Dendritic cell treated with granulocyte-macrophage colony-stimulating factor and Interleukin-4, amounts not matched to agents 40 ng/mL and 50 ng/mL, for 4 days (primary cell): ENCODE measurements at regions not wholly inside any gene's neighbourhood (a gene's known extent, or its start where the extent isn't known, plus 50 kb on each side); places are given as distances from the start of the nearest gene placed in this dataset.
A peak's percentile ranks its signal among the peaks of the same experiment; 100 is the strongest.

Experiments used
- H3K27ac Mint-ChIP-seq: one replicate; pipeline ENCODE4 v1.8.0; 2022; ENCODE audit warnings: mild to moderate bottlenecking, mixed read lengths
- H3K27me3 Mint-ChIP-seq: one replicate; pipeline ENCODE4 v1.8.0; 2022; ENCODE audit warnings: mild to moderate bottlenecking, mixed read lengths
- H3K36me3 Mint-ChIP-seq: one replicate; pipeline ENCODE4 v1.8.0; 2022; ENCODE audit warnings: low read depth, mixed read lengths
- H3K4me1 Mint-ChIP-seq: one replicate; pipeline ENCODE4 v1.8.0; 2022; ENCODE audit warnings: low read depth, mixed read lengths
- H3K4me3 Mint-ChIP-seq: one replicate; pipeline ENCODE4 v1.8.0; 2022; ENCODE audit warnings: mild to moderate bottlenecking, moderate library complexity, mixed read lengths
- H3K9me3 Mint-ChIP-seq: one replicate; pipeline ENCODE4 v1.8.0; 2022; ENCODE audit warnings: mixed read lengths
- intact Hi-C: fragments of 100-400 bp; cut with micrococcal nuclease; formaldehyde crosslinking; loops from one replicate; pipeline ENCODE4 v1.15.0; 2022

DNA sequence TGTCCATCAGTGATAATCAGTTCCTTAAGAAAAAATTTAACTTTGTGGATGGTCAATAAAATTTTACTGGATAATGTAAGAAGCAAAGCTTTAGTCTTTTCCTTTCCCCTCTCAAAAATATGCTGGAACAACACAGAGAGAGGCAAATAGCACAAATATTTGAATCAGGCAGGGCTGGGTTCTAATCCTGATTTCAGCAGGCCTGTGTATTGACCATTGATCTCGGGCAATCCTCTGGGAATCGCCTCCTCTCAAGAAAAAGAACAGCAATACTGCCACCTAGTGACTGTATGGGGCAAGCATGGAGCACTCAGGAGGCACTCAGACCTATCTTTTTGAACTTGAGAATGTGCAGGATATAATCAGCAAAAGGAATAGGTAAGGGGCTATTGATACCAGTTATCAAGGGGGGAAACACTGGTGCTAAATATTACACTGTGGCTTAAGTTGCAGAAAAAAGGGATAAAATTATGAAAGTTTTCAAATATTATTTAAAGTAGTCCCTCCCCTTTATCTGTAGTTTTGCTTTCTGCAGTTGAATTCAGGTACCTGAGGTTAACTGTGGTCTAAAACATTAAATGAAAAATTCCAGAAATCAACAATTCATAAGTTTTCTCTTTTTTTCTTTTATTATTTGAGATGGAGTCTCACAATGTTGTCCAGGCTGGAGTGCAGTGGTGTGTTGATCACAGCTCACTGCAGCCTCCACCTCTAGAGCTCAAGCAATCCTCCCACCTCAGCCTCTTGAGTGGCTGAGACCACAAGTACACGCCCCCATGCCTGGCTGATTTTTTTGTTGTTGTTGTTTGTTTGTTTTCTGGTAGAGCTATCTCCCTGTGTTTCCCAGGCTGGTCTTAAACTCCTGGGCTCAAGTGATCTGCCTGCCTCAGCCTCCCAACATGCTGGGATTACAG lies 91.8 kb upstream of the NHSL1 start:
- H3K36me3 Mint-ChIP-seq, result peaks cover 5% of the 10 kb centered on the region
- H3K9me3 Mint-ChIP-seq, result no peaks in the 10 kb centered on the region
- intact Hi-C loops, result loop anchor here (5.0 kb wide), 3 partner anchors 81 to 541 kb away; no protein-coding TSS in a partner anchor
- H3K27me3 Mint-ChIP-seq, result peaks cover 16% of the 10 kb centered on the region
- no peak overlapping the region for H3K4me3 Mint-ChIP-seq
- peaks cover 51% of the 10 kb centered on the region for H3K4me1 Mint-ChIP-seq
- H3K27ac Mint-ChIP-seq, result no peak overlapping the region

- peaks cover 51% of the 10 kb centered on the region for H3K4me1 Mint-ChIP-seq
- H3K27me3 Mint-ChIP-seq, result peaks cover 16% of the 10 kb centered on the region
- peak overlapping the region; percentile 72 for H3K4me3 Mint-ChIP-seq
- intact Hi-C loops, result loop anchor here (2.0 to 5.0 kb wide), 4 partner anchors 80 to 540 kb away; no protein-coding TSS in a partner anchor
- H3K9me3 Mint-ChIP-seq, result no peaks in the 10 kb centered on the region
- peaks cover 6% of the 10 kb centered on the region for H3K36me3 Mint-ChIP-seq
- H3K27ac Mint-ChIP-seq, result peak overlapping the region; percentile 91
Measured at GRCh38 chr6:138592749-138593123, 93.4 kb upstream of the NHSL1 start.

GRCh38 chr6:138593124-138593877 lies 94.0 kb upstream of the NHSL1 start:
- Mint-ChIP-seq H3K4me3 (peak overlapping the region; percentile 72), H3K4me1 (peaks cover 51% of the 10 kb centered on the region), H3K27ac (peak overlapping the region; percentile 91), H3K36me3 (peaks cover 6% of the 10 kb centered on the region), H3K27me3 (peaks cover 16% of the 10 kb centered on the region), H3K9me3 (no peaks in the 10 kb centered on the region)
- intact Hi-C loops, result loop anchor here (2.0 to 5.0 kb wide), 4 partner anchors 79 to 539 kb away; no protein-coding TSS in a partner anchor

DNA sequence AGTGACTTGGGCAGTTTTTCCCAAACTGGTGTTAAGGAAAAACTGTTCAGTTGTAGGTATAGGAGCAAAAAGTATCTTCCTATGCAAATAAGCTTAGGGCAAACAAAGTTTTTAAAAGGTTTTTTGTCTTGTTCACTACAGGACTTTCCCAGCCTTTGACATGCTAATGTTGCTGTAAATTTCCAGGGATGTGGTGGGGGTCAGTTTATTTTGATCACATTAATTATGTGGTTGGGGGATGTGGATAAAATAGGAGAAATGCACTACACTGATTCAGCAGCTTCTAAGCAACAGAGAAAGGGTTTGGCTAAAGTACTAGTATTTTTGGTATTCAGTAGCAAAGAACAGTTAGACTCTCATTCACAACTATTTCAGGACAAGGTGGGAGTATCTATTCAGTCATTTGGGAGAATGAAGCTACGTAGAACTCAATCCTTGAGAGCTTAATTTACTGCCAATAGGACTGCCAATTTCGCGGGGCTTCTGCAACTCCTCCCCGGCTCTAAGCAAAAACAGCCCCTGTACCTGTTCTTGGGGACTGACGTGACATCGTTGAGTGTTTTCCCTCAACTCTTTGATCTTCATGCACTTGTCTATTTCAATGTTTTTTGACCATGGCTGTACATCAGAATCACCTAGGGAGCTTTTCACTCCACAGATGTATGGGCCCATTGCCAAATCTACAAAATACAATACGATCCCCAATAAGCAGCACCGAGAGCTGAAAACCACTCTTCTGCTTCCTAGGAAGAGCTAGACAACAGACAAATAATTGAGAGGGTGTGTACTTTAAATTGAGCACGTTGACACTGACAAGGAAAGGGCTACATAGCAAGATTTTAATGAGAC lies 94.8 kb upstream of the NHSL1 start:
- Mint-ChIP-seq H3K4me3 (no peak overlapping the region), H3K27ac (peak overlapping the region; percentile 91)
- intact Hi-C loops, result loop anchor here (2.0 to 5.0 kb wide), 4 partner anchors 78 to 538 kb away; no protein-coding TSS in a partner anchor

DNA sequence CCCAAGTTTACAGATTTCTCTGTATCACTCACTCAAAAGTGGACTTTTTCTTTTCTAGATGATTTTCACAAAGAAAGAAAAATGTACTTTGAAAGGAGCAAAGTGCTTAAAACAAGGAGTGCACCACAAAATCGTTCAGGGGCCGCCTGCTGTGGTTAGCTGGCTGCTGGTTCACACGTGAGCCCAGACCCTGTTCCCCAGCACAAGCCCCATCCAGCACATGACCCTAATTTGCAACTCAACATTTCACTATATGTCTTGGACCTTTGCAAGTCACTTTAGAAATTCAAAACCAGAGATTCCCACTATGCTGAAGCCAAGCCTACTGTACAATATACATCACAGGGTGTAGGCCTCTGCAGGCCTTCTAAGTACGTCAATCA lies 95.5 kb upstream of the NHSL1 start:
- Mint-ChIP-seq H3K4me1 (peaks cover 46% of the 10 kb centered on the region), H3K36me3 (peaks cover 6% of the 10 kb centered on the region), H3K9me3 (no peaks in the 10 kb centered on the region), H3K27me3 (peaks cover 13% of the 10 kb centered on the region), H3K4me3 (no peak overlapping the region), H3K27ac (no peak overlapping the region)
- intact Hi-C loops, result loop anchor here (5.0 kb wide), 3 partner anchors 78 to 538 kb away; no protein-coding TSS in a partner anchor

More for the DNA sequence above, 94.8 kb upstream of the NHSL1 start:
- Mint-ChIP-seq H3K9me3 (no peaks in the 10 kb centered on the region), H3K36me3 (peaks cover 6% of the 10 kb centered on the region), H3K4me1 (peaks cover 46% of the 10 kb centered on the region), H3K27me3 (peaks cover 16% of the 10 kb centered on the region)

GRCh38 chr6:138596126-138596525 lies 96.8 kb upstream of the NHSL1 start:
- intact Hi-C loops, result no loop called here
- peaks cover 8% of the 10 kb centered on the region for H3K27me3 Mint-ChIP-seq
- H3K4me3 Mint-ChIP-seq, result no peak overlapping the region
- no peaks in the 10 kb centered on the region for H3K9me3 Mint-ChIP-seq
- H3K27ac Mint-ChIP-seq, result no peak overlapping the region
- H3K4me1 Mint-ChIP-seq, result peaks cover 37% of the 10 kb centered on the region
- peaks cover 6% of the 10 kb centered on the region for H3K36me3 Mint-ChIP-seq

GRCh38 chr6:138596591-138596990 lies 97.3 kb upstream of the NHSL1 start:
- peaks cover 6% of the 10 kb centered on the region for H3K36me3 Mint-ChIP-seq
- no peaks in the 10 kb centered on the region for H3K9me3 Mint-ChIP-seq
- intact Hi-C loops, result no loop called here
- H3K27me3 Mint-ChIP-seq, result peaks cover 5% of the 10 kb centered on the region
- H3K4me1 Mint-ChIP-seq, result peaks cover 32% of the 10 kb centered on the region
- no peak overlapping the region for H3K27ac Mint-ChIP-seq
- H3K4me3 Mint-ChIP-seq, result no peak overlapping the region

DNA sequence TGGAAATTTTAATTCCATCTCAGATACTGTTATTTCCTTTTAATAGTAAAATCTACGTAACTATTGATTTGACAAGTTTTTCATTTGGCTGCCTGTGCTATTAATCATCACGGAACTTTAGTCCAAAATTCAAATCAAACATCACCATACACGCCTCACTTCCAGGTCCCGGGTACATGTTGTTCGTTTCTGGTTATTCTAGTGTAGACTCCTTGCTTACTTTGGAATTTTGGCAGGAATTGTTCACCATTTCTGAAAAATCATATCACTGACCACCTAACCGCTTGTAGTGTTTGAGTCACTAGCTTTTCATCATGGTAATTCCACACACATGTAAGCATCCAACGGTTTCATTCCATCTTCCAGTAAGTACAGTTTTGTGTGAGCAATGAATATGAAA lies 98.0 kb upstream of the NHSL1 start:
- intact Hi-C loops, result no loop called here

GRCh38 chr6:138598562-138599173 lies 99.4 kb upstream of the NHSL1 start:
- H3K27ac Mint-ChIP-seq, result no peak overlapping the region
- peaks cover 12% of the 10 kb centered on the region for H3K4me1 Mint-ChIP-seq
- H3K36me3 Mint-ChIP-seq, result peaks cover 6% of the 10 kb centered on the region
- no peak overlapping the region for H3K4me3 Mint-ChIP-seq
- intact Hi-C loops, result no loop called here
- no peaks in the 10 kb centered on the region for H3K9me3 Mint-ChIP-seq
- peaks cover 3% of the 10 kb centered on the region for H3K27me3 Mint-ChIP-seq

More for the DNA sequence above, 98.0 kb upstream of the NHSL1 start:
- Mint-ChIP-seq H3K27ac (no peak overlapping the region), H3K4me1 (peaks cover 24% of the 10 kb centered on the region), H3K36me3 (peaks cover 6% of the 10 kb centered on the region), H3K9me3 (no peaks in the 10 kb centered on the region), H3K27me3 (peaks cover 3% of the 10 kb centered on the region), H3K4me3 (no peak overlapping the region)

GRCh38 chr6:138600261-138600660 lies 101.0 kb upstream of the NHSL1 start:
- peaks cover 6% of the 10 kb centered on the region for H3K36me3 Mint-ChIP-seq
- no peak overlapping the region for H3K27ac Mint-ChIP-seq
- intact Hi-C loops, result loop anchor here (10.0 kb wide), 1 partner anchor 55 kb away; no protein-coding TSS in a partner anchor
- H3K4me3 Mint-ChIP-seq, result no peak overlapping the region
- no peaks in the 10 kb centered on the region for H3K4me1 Mint-ChIP-seq
- no peaks in the 10 kb centered on the region for H3K9me3 Mint-ChIP-seq
- H3K27me3 Mint-ChIP-seq, result peaks cover 3% of the 10 kb centered on the region

- no peaks in the 10 kb centered on the region for H3K9me3 Mint-ChIP-seq
- no peak overlapping the region for H3K27ac Mint-ChIP-seq
- H3K4me3 Mint-ChIP-seq, result no peak overlapping the region
Measured at GRCh38 chr6:138600726-138601125, 101.4 kb upstream of the NHSL1 start.

GRCh38 chr6:138601128-138601527 lies 101.8 kb upstream of the NHSL1 start:
- H3K4me1 Mint-ChIP-seq, result peaks cover 8% of the 10 kb centered on the region
- H3K27me3 Mint-ChIP-seq, result no peaks in the 10 kb centered on the region
- H3K9me3 Mint-ChIP-seq, result no peaks in the 10 kb centered on the region
- H3K27ac Mint-ChIP-seq, result no peak overlapping the region
- H3K4me3 Mint-ChIP-seq, result no peak overlapping the region
- H3K36me3 Mint-ChIP-seq, result peaks cover under 1% of the 10 kb centered on the region
- intact Hi-C loops, result loop anchor here (10.0 kb wide), 1 partner anchor 54 kb away; no protein-coding TSS in a partner anchor

More at GRCh38 chr6:138600726-138601125, 101.4 kb upstream of the NHSL1 start:
- peaks cover 4% of the 10 kb centered on the region for H3K36me3 Mint-ChIP-seq
- peaks cover 4% of the 10 kb centered on the region for H3K4me1 Mint-ChIP-seq
- intact Hi-C loops, result loop anchor here (10.0 kb wide), 1 partner anchor 54 kb away; no protein-coding TSS in a partner anchor
- peaks cover 3% of the 10 kb centered on the region for H3K27me3 Mint-ChIP-seq

DNA sequence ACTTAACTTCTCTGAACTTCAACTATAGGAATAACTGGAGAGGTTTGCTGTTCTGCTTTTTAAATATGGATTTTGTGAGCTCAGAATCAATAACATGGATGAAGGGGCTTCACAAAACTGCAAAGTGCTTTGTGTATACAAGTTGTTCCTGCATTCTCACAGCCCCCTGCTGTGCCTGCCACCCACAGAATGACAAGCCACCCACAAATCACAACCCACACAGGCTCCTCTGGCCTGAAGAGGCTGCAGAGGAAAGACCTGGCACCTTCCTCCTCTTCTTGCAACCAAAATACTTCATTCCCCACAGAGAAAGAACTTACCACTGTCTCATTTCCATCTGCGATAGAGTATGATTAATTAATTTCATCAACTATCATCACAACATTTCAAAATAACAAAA lies 106.7 kb upstream of the NHSL1 start:
- intact Hi-C loops, result loop anchor here (10.0 kb wide), 1 partner anchor 49 kb away; no protein-coding TSS in a partner anchor
- no peaks in the 10 kb centered on the region for H3K9me3 Mint-ChIP-seq
- no peak overlapping the region for H3K27ac Mint-ChIP-seq
- no peaks in the 10 kb centered on the region for H3K36me3 Mint-ChIP-seq
- no peaks in the 10 kb centered on the region for H3K27me3 Mint-ChIP-seq
- H3K4me3 Mint-ChIP-seq, result no peak overlapping the region
- H3K4me1 Mint-ChIP-seq, result peaks cover 10% of the 10 kb centered on the region
